Bone marrow (tissue), 2 donors: ENCODE measurements at regions not wholly inside any gene's neighbourhood (a gene's known extent, or its start where the extent isn't known, plus 50 kb on each side); places are given as distances from the start of the nearest gene placed in this dataset.
A peak's percentile ranks its signal among the peaks of the same experiment; 100 is the strongest.

Experiments used
- DNase-seq, 2 donors: peaks; one replicate each; lab custom pipeline; 2025; lab: John Stamatoyannopoulos, UW

DNA sequence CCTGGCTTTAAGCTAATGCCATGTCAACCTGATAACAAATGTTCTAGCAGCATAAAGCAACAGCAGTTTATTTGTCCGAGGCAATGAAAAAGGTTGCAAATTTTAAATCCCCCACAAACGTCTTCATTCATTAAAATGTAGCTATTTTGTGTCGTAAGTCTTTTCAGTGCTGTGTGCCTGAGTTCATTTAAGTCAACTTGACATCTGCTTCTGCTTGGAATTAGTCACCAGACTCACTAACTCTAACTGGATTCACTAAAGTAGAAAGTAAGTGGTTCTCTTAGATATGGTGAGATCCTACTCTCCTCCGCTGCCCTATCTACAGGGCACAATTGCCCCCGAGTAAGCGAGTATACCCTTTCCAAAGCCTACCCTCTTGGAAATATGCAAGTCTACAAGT is 118.4 kb upstream of the CHRM3 start:
- no peak for DNase-seq

DNA sequence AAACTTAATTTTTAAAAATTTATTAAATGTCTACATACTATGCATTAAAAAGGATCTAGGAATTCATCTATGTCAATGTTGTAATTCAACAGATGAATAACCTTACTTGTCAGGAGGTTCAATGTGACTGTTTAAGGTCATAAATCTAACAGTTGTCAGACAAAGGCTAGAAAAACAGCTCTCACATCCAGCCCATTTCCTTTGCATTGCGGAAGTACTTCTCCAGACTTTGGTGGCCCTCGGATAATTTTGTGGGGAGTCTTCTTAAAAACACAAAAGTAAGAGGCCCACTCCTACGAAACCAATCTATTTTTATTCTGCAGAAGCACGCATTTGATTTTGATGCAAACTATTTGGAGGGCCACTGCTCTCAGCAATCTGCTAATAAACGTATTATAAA is 122.6 kb upstream of the CHRM3 start:
- peak in 1 of 2 donors; percentile 88 for DNase-seq

GRCh38 chr1:239262538-239262937 is 123.8 kb upstream of the CHRM3 start:
- DNase-seq: no peak

GRCh38 chr1:239261521-239261920 is 124.8 kb upstream of the CHRM3 start:
- DNase-seq: no peak

- DNase-seq: no peak
These were observed 125.5 kb upstream of the CHRM3 start for GRCh38 chr1:239260842-239261241.

DNA sequence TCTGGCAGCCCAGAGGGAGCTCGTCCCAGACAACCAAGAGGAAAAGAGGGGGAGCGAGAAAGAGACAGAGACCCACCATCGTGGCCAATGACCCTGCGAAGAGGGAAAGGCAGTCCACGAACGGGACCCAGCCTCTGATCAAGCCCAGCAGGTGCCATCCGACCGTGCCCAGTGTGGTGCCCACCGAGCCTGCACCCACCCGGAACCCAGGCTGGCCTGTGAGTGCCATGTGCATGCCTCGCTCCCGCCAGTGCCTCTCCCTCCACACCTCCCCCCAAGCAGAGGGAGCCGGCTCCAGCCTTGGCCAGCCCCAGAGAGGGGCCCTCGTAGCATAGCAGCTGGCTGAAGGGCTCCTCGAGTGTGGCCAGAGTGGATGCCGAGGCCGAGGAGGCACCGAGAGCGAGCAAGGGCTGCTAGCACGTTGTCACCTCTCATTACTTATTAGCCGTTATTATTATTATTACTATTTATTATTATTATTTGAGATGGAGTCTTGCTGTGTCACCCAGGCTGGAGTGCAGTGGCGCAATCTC is 130.7 kb upstream of the CHRM3 start:
- no peak for DNase-seq

GRCh38 chr1:239254999-239255398 is 131.4 kb upstream of the CHRM3 start:
- DNase-seq: no peak

DNA sequence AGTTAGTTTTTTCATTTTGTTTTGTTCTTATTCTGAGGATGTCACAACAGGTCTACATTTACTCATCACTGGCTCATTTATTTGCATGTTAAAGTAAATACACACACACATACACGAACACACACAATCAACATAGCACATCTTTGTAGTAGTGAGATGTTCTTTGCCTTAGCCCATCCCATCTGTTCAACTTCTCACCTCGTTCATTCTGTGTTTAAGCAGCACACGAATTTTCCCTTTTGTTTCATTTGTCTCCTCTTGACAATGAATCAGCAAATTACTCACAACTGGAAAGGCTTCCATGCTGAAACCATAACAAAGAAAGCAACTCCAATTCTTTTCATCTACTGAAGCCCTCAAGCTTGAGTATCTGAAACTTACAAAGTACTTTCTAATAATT is 133.3 kb upstream of the CHRM3 start:
- DNase-seq: no peak

- peak in 1 of 2 donors; percentile 85 for DNase-seq
These were observed 135.9 kb upstream of the CHRM3 start for GRCh38 chr1:239250353-239251035.

DNA sequence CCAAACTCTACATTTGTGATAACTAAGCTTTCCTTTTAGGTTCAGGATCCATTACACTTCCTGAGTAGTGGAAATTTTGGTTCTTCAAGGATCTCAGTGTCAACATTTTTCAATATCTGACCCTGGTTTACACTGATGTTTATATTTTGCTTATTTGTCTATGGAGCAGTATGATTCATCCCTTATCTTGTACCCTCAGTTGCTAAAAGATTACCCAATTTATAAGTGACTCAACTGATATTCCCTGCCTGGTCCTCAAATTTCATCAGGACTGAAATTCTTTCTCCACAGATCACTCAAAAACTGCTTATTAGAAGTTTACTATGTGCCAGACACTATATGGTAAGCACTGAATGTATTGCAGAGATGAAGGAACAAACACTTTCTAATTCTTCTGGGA is 139.1 kb upstream of the CHRM3 start:
- DNase-seq: no peak

DNA sequence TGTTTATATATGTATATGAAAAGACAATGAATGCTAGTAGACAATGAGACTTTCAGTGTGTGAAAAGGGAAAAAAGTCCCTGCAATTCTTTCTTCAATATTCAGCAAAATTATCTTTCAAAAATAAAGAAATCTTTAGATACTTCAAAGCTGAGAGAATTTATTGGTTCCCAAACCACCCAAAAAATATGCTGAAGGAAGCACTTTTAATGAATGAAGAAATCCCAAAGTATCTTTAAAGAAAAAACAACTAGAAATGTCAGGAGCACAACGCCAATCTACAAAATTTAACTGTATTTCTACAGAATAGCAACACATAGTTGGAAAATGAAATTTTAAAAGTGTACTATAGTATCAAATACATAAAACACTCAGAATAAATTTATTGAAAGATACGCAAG is 142.3 kb upstream of the CHRM3 start:
- DNase-seq: no peak

DNA sequence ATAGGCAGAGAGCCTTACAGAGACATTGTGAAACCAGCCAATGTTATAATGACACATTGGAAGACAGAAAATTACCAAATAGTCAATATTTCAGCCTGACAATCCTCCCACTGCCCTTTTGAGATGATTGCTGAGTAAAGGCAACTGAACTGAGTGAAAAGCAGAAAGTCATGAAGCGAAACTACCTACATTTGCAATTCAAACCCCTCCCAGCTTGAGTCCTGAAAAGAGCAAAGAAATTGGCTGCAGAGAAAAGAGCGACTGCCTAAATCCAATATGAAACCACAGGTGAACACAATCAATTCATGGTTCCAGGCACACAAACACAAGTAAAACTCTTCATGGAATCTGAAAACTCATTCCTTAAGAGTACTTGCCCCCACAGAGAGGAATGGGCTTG is 143.4 kb upstream of the CHRM3 start:
- no peak for DNase-seq

DNA sequence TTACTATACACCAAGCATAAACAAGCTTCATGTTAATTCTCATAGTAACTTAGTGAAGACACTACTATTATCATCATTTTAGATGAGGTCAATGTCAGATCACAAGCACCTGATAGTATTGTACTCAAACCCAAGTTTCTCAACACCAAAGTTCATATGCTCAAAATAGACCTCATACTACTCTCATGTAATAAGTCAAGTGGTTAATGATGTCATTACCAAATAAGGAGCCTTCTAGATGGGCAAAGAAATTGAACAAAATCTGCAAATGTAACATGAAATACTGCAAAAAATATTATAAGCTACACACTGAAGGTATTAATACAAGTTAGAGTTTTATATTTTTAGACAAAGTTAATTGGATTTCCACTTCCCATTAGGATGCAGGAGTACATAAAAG is 144.0 kb upstream of the CHRM3 start:
- DNase-seq: no peak

- no peak for DNase-seq
These were observed 145.6 kb upstream of the CHRM3 start for GRCh38 chr1:239240736-239241135.

GRCh38 chr1:239239529-239239928 is 146.8 kb upstream of the CHRM3 start:
- no peak for DNase-seq

- DNase-seq: no peak
These were observed 148.5 kb upstream of the CHRM3 start for GRCh38 chr1:239237912-239238311.

GRCh38 chr1:239233626-239234025 is 152.7 kb upstream of the CHRM3 start:
- DNase-seq: no peak

DNA sequence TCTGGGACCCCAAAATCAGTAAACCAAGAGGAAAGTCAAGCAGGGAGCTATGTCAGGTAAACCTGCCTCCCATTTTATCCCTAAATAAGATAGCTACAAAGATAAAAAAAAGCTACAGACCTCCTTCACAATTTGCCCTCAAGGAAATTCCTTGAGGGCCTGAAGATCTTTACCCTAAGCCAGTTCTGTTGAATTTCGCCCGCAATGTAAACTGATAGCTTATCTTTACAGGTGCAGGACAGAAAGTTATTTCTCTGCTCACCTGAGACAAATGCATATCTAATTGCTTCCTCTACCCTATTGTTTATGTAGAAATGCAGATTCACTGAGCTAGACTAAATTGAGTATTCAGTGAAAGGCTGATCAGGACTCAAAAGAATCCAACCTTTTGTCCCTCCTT is 153.4 kb upstream of the CHRM3 start:
- DNase-seq: no peak

GRCh38 chr1:239228451-239228850 is 157.9 kb upstream of the CHRM3 start:
- DNase-seq: no peak

GRCh38 chr1:239225396-239225795 is 161.0 kb upstream of the CHRM3 start:
- no peak for DNase-seq

DNA sequence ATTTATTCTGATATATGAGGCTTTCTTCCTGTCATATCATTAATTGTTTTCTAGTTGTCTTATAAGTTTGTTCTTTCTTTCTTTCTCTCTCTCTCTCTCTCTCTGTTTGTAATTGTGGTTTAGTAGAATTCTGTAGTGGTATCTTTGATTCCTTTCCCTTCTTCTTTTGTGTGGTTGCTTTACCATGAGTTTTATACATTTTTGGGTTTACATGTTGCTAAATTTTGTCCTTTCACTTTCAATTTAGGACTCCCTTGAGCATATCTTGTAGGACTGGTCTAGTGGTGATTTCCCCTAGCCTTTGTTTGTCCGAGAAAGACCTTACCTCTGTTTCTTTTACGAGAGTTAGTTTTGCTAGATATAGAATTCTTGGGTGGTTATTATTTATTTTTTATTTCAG is 162.3 kb upstream of the CHRM3 start:
- DNase-seq: no peak

GRCh38 chr1:239222999-239223398 is 163.4 kb upstream of the CHRM3 start:
- no peak for DNase-seq

DNA sequence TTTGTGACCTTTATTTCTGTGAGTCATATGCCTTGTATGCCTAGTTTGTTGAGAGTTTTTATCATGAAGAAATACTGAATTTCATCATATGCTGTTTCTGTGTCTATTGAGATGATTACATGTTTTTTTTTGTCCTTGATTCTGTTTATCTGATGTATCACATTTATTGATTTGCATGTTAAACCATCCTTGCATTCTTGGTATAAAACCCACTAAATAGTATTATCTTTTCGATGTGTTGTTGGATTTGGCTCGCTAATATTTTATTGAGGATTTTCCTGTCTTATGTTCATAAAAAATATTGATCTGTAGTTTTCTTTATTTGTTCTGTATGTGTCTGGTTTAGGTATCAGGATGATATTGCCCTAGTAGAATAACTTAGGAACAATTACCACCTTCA is 164.7 kb upstream of the CHRM3 start:
- DNase-seq: no peak

GRCh38 chr1:239219679-239220078 is 166.7 kb upstream of the CHRM3 start:
- no peak for DNase-seq
